CD4-positive, CD25-positive, alpha-beta regulatory T cell (primary cell): ENCODE measurements at regions not wholly inside any gene's neighbourhood (a gene's known extent, or its start where the extent isn't known, plus 50 kb on each side); places are given as distances from the start of the nearest gene placed in this dataset.
"Not testable (repeated sequence)": the region's sequence is repeated elsewhere in the genome, so short reads cannot be mapped to it uniquely, and the experiment has no call there.

Source experiments
- ATAC-seq, 2 donors: fragments of 150-1000 bp; cut with Tn5 transposase; one replicate each; pipeline ENCODE4 v1.10.0; 2021; ENCODE audit warnings: low read depth in 2 of 2, moderate number of reproducible peaks in 2 of 2, moderate library complexity in 1 of 2
- DNase-seq, 3 donors: peaks; one replicate each; pipeline versions ENCODE4 v3.0.0 to v3.0.0-alpha.2; 2012 to 2022; ENCODE audit warnings: mixed read lengths in 1 of 3
- H3K27ac ChIP-seq: one replicate; pipeline ENCODE4 v1.7.0; 2013; ENCODE audit warnings: mild to moderate bottlenecking, low read length; ENCODE audit not compliant: insufficient read depth, poor library complexity, severe bottlenecking
- H3K27me3 ChIP-seq: one replicate; pipeline ENCODE4 v1.7.0; 2013; ENCODE audit warnings: low read length; ENCODE audit not compliant: control insufficient read depth, insufficient read depth
- H3K36me3 ChIP-seq: one replicate; pipeline ENCODE4 v1.7.0; 2013; ENCODE audit warnings: mild to moderate bottlenecking, low read length, moderate library complexity; ENCODE audit not compliant: control insufficient read depth, insufficient read depth
- H3K4me1 ChIP-seq: 2 replicates; pipeline ENCODE4 v1.7.0; 2013; ENCODE audit warnings: mild to moderate bottlenecking, low read length; ENCODE audit not compliant: insufficient read depth, control insufficient read depth, poor library complexity, severe bottlenecking
- H3K4me3 ChIP-seq: one replicate; pipeline ENCODE4 v1.7.0; 2013; ENCODE audit warnings: low read depth, mild to moderate bottlenecking, low read length, moderate library complexity
- H3K9me3 ChIP-seq, 2 experiments: 1 replicate in 1 of 2; 2 replicates in 1 of 2; pipeline ENCODE4 v1.7.0; 2013; ENCODE audit warnings: low read length in 2 of 2, mild to moderate bottlenecking in 1 of 2, moderate library complexity in 1 of 2; ENCODE audit not compliant: control insufficient read depth in 2 of 2
- H3K27ac Mint-ChIP-seq, 3 donors: one replicate each; pipeline ENCODE4 v1.8.0; 2020 to 2022; ENCODE audit warnings: mild to moderate bottlenecking in 3 of 3, mixed read lengths in 3 of 3, moderate library complexity in 2 of 3
- H3K27me3 Mint-ChIP-seq: one replicate; pipeline ENCODE4 v1.8.0; 2022; ENCODE audit warnings: mild to moderate bottlenecking, mixed read lengths
- H3K36me3 Mint-ChIP-seq: one replicate; pipeline ENCODE4 v1.8.0; 2020; ENCODE audit warnings: mixed read lengths
- H3K4me1 Mint-ChIP-seq, 4 donors: one replicate each; pipeline ENCODE4 v1.8.0; 2020 to 2022; ENCODE audit warnings: mixed read lengths in 4 of 4, mild to moderate bottlenecking in 1 of 4
- H3K4me3 Mint-ChIP-seq, 4 donors: one replicate each; pipeline ENCODE4 v1.8.0; 2020 to 2022; ENCODE audit warnings: mild to moderate bottlenecking in 4 of 4, mixed read lengths in 4 of 4, moderate library complexity in 3 of 4
- H3K9me3 Mint-ChIP-seq, 7 donors: one replicate each; pipeline ENCODE4 v1.8.0; 2020 to 2022; ENCODE audit warnings: mixed read lengths in 7 of 7, mild to moderate bottlenecking in 3 of 7, moderate library complexity in 2 of 7

DNA sequence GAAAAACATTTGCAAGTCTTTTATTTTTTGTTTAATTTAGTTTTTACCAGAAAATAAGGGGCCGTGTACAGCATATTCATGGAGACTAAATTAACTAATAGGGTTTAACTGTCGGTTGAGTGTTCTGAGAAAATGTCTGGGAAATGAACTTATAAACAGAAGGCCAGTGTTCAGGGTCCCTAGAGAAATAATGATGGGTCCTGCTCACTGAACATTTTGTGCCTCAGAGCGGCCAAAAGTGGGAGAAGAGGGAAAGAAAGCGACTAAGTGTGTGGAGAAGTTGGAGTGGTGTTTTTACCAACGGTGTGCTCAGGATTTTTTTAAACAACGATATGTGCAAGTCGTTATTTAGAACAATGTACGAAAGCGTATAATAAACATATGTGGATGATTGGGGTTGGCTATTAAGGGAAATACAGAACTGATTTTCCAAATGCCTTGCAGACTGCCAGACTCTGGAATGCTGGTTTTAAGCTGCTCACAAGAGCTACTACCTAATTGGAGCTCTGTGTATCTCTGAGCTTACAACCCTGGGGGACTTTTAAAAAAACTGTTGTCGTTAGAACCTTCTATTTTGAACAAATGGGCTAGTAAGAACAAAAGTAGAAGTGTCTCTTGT lies 166.7 kb downstream of the SLC38A4 start:
- Histone ChIP-seq H3K27me3 (no peaks in the 10 kb centered on the region), H3K9me3 (no peaks in the 10 kb centered on the region), H3K27ac (no peak overlapping the region), H3K4me1 (no peaks in the 10 kb centered on the region), H3K4me3 (no peak overlapping the region), H3K36me3 (no peaks in the 10 kb centered on the region)
- peaks cover 0 to 1% (median 0%) of the 10 kb centered on the region in 7 donors for H3K9me3 Mint-ChIP-seq
- DNase-seq (no peak), ATAC-seq (no peak)
- H3K27ac Mint-ChIP-seq = peak overlapping the region in 1 of 3 donors; percentile 2
- peaks cover 0 to 13% (median 5%) of the 10 kb centered on the region in 4 donors for H3K4me1 Mint-ChIP-seq
- H3K4me3 Mint-ChIP-seq = no peak overlapping the region
- H3K36me3 Mint-ChIP-seq = no peaks in the 10 kb centered on the region
- H3K27me3 Mint-ChIP-seq = peaks cover 5% of the 10 kb centered on the region

DNA sequence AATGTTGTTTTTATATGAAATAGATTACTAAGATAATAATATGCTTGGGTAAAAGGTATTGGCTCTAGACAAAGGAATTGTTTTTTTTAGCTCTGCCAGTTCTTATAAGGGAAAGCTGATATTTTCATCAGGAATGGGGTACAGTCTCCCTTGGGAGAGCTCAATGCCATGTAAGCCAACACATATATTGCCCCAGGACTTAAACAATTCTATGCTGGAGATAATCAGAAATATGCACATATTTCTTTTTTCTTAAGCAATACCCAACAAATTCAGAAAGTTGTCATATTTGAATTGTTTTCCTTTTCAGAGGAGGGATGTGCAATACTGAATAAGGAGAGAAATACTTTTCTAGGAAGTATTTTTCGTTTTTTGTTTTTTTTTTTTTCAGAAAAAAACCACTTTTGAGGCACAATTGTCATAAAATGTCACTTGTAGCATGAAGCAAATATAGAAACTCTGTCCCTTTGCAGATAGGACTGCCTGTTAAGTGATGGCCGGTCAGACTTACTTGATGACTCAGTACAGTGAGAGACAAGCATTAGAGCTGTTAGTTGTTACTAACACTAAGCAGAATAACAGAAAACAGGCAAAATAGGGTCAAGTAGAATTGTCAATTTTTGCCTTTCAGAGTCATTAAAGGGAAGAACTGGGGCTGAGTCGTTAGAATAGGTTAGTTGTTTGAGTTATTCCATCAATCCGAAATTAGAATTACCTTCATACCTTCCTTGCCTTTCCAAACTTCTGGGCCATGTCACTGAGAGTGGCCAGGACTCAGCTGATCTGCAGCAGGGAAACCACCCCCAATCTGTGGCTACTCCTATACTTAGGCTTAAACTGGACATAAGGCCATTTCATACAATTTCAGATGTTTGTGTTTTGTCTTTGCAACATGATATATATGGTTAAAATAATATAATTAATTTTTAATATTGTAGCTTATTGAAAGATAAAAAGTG lies 168.1 kb downstream of the SLC38A4 start:
- no peaks in the 10 kb centered on the region for H3K36me3 Mint-ChIP-seq
- H3K27me3 Mint-ChIP-seq = peaks cover under 1% of the 10 kb centered on the region
- no peak for DNase-seq
- Histone ChIP-seq H3K9me3 (no peaks in the 10 kb centered on the region), H3K36me3 (no peaks in the 10 kb centered on the region), H3K4me1 (no peaks in the 10 kb centered on the region), H3K27ac (no peak overlapping the region), H3K27me3 (no peaks in the 10 kb centered on the region), H3K4me3 (no peak overlapping the region)
- H3K27ac Mint-ChIP-seq = no peak overlapping the region
- H3K4me3 Mint-ChIP-seq = no peak overlapping the region
- H3K4me1 Mint-ChIP-seq = peaks cover 0 to 13% (median 5%) of the 10 kb centered on the region in 4 donors
- peaks cover 0 to 1% (median 0%) of the 10 kb centered on the region in 7 donors for H3K9me3 Mint-ChIP-seq
- no peak for ATAC-seq

DNA sequence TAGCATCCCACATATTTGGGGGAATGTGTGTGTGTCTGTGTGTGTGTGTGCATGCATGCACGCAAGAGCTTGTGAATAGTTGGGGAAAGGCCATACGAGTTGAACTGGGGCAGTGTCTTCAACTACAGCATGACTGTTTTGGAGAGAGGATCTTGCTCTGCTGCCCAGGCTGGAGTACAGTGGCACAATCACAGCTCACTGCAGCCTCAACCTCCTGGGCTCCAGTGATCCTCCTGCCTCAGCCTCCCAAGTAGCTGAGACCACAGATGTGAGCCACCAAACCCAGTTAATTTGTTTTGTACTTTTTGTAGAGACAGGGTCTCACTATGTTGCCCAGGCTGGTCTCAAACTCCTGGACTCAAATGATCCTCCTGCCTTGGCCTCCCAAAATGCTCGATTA lies 169.8 kb downstream of the SLC38A4 start:
- H3K27me3 ChIP-seq, H3K4me1 ChIP-seq, H3K4me1 Mint-ChIP-seq, H3K36me3 Mint-ChIP-seq, H3K27me3 Mint-ChIP-seq, H3K9me3 ChIP-seq, H3K9me3 Mint-ChIP-seq, ATAC-seq, H3K36me3 ChIP-seq, H3K27ac ChIP-seq, DNase-seq, H3K4me3 Mint-ChIP-seq, H3K27ac Mint-ChIP-seq, H3K4me3 ChIP-seq: not testable (repeated sequence)

DNA sequence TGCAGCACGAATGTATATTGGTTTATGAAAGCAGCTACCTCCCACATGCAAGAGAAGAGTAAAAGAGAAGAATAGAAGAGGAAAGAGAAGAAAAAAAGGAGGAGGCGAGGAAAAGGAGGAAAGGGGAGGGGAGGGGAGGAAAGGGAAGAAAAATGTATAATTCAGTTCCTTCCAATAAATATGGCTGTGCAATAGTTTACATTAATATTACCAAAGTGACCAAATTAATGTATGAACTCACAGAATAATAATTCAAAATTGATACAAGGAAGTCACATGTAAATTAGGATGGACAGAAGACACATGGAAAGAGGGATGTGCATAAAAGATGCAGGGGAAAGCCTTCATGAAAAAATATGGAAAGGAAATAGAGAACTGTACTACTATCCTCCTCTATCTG lies 172.5 kb downstream of the SLC38A4 start:
- no peaks in the 10 kb centered on the region for H3K27me3 ChIP-seq
- no peaks in the 10 kb centered on the region for H3K27me3 Mint-ChIP-seq
- no peak overlapping the region for H3K27ac Mint-ChIP-seq
- peaks cover 0 to 1% (median 0%) of the 10 kb centered on the region in 7 donors for H3K9me3 Mint-ChIP-seq
- H3K9me3 ChIP-seq = no peaks in the 10 kb centered on the region
- no peak overlapping the region for H3K27ac ChIP-seq
- no peaks in the 10 kb centered on the region for H3K4me1 Mint-ChIP-seq
- no peaks in the 10 kb centered on the region for H3K36me3 Mint-ChIP-seq
- H3K36me3 ChIP-seq = no peaks in the 10 kb centered on the region
- DNase-seq (no peak), ATAC-seq (no peak)
- H3K4me1 ChIP-seq = no peaks in the 10 kb centered on the region
- H3K4me3 Mint-ChIP-seq = no peak overlapping the region
- H3K4me3 ChIP-seq = no peak overlapping the region

DNA sequence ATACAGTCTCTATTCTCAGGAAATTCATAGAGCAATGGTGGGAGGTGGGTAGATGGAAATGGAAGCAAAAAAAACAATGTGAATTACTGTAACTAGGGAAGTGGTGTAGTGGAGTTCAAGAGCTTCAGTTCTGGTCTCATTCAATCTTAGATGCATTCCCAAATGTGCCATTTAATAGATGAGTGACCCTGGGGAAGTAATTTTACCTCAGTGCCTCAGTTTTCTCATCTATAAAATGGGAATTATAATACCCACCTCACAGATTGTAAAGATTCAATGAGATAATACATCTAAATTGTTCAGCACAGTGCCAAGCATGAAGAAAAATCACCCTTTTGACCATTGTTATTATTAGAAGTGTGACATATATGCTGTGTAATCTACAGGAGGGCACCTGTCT lies 173.1 kb downstream of the SLC38A4 start:
- Mint-ChIP-seq H3K4me3 (no peak overlapping the region), H3K9me3 (peaks cover 0 to 1% (median 0%) of the 10 kb centered on the region in 7 donors), H3K4me1 (no peaks in the 10 kb centered on the region), H3K36me3 (no peaks in the 10 kb centered on the region), H3K27me3 (no peaks in the 10 kb centered on the region), H3K27ac (peak overlapping the region in 1 of 3 donors; percentile 28)
- Histone ChIP-seq H3K36me3 (no peaks in the 10 kb centered on the region), H3K27me3 (no peaks in the 10 kb centered on the region), H3K27ac (no peak overlapping the region), H3K9me3 (peaks cover 0 to 2% of the 10 kb centered on the region in 2 experiments), H3K4me1 (no peaks in the 10 kb centered on the region), H3K4me3 (no peak overlapping the region)
- ATAC-seq (no peak), DNase-seq (no peak)

DNA sequence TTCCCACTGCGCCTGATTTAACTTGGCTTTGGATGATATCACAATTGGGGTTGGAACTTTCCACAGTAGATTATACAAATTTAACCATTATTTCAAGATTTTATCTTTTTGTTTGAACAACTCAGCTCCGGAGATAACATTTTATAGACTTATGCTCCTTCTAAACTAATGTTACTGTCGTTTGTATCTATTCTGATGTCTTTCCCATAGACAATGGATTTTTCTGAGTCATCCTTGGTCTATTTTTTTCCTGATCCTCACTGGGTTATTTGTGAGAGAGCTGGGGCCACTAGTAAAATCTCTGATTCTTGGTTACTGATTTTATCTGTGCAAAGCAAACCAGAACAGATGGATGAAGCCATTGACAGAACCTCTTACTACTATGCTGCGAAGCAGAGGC lies 175.1 kb downstream of the SLC38A4 start:
- Mint-ChIP-seq H3K27me3 (no peaks in the 10 kb centered on the region), H3K27ac (no peak overlapping the region)

DNA sequence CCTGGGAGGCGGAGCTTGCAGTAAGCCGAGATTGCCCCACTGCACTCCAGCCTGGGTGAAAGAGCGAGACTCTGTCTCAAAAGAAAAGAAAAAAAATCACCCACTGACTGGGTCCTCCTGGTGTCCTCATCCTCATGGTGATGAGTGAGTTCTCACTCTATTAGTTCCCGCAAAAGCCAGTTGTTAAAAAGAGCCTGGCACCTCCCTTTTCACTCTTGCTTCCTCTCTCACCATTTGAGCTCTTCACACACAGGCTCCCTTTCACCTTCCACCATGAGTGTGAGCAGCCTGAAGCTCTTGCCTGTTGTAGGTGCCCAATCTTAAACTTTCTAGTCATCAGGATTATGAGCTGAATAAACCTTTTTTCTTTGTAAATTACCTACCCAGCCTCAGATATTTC lies 176.4 kb downstream of the SLC38A4 start:
- Histone ChIP-seq H3K9me3 (peaks cover 0 to 2% of the 10 kb centered on the region in 2 experiments), H3K27me3 (no peaks in the 10 kb centered on the region), H3K4me3 (no peak overlapping the region), H3K4me1 (no peaks in the 10 kb centered on the region), H3K36me3 (no peaks in the 10 kb centered on the region), H3K27ac (no peak overlapping the region)
- ATAC-seq (no peak), DNase-seq (no peak)
- Mint-ChIP-seq H3K4me3 (no peak overlapping the region), H3K4me1 (no peaks in the 10 kb centered on the region), H3K27ac (no peak overlapping the region), H3K9me3 (peaks cover 0 to 4% (median 1%) of the 10 kb centered on the region in 7 donors), H3K36me3 (peaks cover 4% of the 10 kb centered on the region), H3K27me3 (no peaks in the 10 kb centered on the region)

More for the DNA sequence above, 175.1 kb downstream of the SLC38A4 start:
- H3K36me3 Mint-ChIP-seq = peaks cover 4% of the 10 kb centered on the region
- H3K36me3 ChIP-seq = no peaks in the 10 kb centered on the region
- peaks cover 0 to 4% (median 1%) of the 10 kb centered on the region in 7 donors for H3K9me3 Mint-ChIP-seq
- H3K4me1 Mint-ChIP-seq = no peaks in the 10 kb centered on the region
- no peak overlapping the region for H3K27ac ChIP-seq
- H3K4me1 ChIP-seq = no peaks in the 10 kb centered on the region
- no peaks in the 10 kb centered on the region for H3K27me3 ChIP-seq
- H3K9me3 ChIP-seq = peaks cover 0 to 2% of the 10 kb centered on the region in 2 experiments
- DNase-seq (no peak), ATAC-seq (no peak)
- no peak overlapping the region for H3K4me3 ChIP-seq
- no peak overlapping the region for H3K4me3 Mint-ChIP-seq
